PFSK-1 (cell line): ENCODE measurements at regions not wholly inside any gene's neighbourhood (a gene's known extent, or its start where the extent isn't known, plus 50 kb on each side); places are given as distances from the start of the nearest gene placed in this dataset.

ENCODE experiments used
- FOXP2 ChIP-seq: optimal IDR thresholded peaks from 2 replicates; pipeline ENCODE3; 2011; ENCODE audit warnings: borderline replicate concordance, control low read depth, inconsistent platforms; ENCODE audit not compliant: insufficient read depth; ENCODE audit errors: extremely low read length, extremely low read depth
- POLR2AphosphoS5 ChIP-seq: IDR thresholded peaks from 2 replicates; pipeline ENCODE4 v1.6.1; 2012; ENCODE audit warnings: low read depth, mild to moderate bottlenecking, control low read depth, low read length, moderate library complexity
- REST ChIP-seq, 2 experiments: IDR thresholded peaks; 2 replicates each; pipeline versions ENCODE4 v1.6.1 to v1.8.0; 2011 to 2012; ENCODE audit warnings: low read depth in 2 of 2, low read length in 2 of 2, control low read depth in 1 of 2, inconsistent platforms in 1 of 2, mild to moderate bottlenecking in 1 of 2, moderate library complexity in 1 of 2; ENCODE audit not compliant: insufficient read depth in 1 of 2
- SIN3A ChIP-seq: IDR thresholded peaks from 2 replicates; pipeline ENCODE4 v1.6.1; 2012; ENCODE audit warnings: mild to moderate bottlenecking, low read length, moderate library complexity, borderline replicate concordance; ENCODE audit not compliant: insufficient read depth
- TAF1 ChIP-seq: IDR thresholded peaks from 2 replicates; pipeline ENCODE4 v1.6.1; 2012; ENCODE audit warnings: low read length, control low read depth, borderline replicate concordance; ENCODE audit not compliant: insufficient read depth

GRCh38 chr2:76288146-76288545 lies 577.4 kb upstream of the GCFC2 start:
- TF ChIP-seq TAF1 = no peak
- TF ChIP-seq POLR2AphosphoS5 = no peak
- TF ChIP-seq FOXP2 = no peak
- no peak for TF ChIP-seq SIN3A
- TF ChIP-seq REST (IDR thresholded peaks at IDR 0.05; ENCODE audit: insufficient read depth in 1 of 2, low read depth in 2 of 2, low read length in 2 of 2) = no peak

GRCh38 chr2:76283350-76283749 lies 572.6 kb upstream of the GCFC2 start:
- TF ChIP-seq SIN3A = no peak
- no peak for TF ChIP-seq POLR2AphosphoS5
- no peak for TF ChIP-seq REST (IDR thresholded peaks at IDR 0.05; ENCODE audit: insufficient read depth in 1 of 2, low read depth in 2 of 2, low read length in 2 of 2)
- TF ChIP-seq FOXP2 = no peak
- no peak for TF ChIP-seq TAF1

DNA sequence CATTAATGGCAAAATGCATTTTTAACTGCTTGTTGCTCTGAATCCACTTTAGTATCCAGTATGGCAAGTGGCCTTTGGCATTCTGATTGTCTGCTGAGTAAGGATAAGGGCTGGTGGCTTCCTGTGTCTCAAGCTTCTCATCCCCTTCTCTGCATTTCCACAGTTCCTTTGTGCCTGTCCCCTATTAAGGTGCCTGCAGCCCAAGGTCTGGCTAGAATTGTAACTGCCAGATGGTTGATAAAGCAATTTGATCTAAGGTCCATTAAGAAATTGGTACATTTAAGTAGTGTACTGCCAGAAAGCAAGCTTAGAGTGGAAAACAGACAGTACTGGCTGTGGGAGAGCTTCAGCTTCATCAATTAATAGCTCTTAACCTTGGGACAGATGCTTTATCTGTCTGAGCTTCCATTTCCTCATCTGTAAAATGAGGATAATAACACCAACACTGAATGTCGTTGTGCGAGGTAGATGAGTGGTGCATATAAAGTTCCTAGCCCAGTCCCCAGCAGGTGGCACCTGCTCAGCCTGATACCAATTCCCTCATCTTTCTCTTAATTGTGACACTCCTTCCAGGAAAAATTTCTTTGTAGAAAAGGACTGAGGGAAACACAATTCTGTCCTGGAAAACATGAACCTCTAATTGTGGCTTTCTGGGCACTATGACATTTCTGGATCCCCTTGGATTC lies 570.6 kb upstream of the GCFC2 start:
- no peak for TF ChIP-seq FOXP2
- no peak for TF ChIP-seq TAF1
- no peak for TF ChIP-seq REST (IDR thresholded peaks at IDR 0.05; ENCODE audit: insufficient read depth in 1 of 2, low read depth in 2 of 2, low read length in 2 of 2)
- TF ChIP-seq POLR2AphosphoS5 = no peak
- TF ChIP-seq SIN3A = no peak

- TF ChIP-seq TAF1 (no peak), FOXP2 (no peak), REST (IDR thresholded peaks at IDR 0.05; ENCODE audit: insufficient read depth in 1 of 2, low read depth in 2 of 2, low read length in 2 of 2) (no peak), SIN3A (no peak), POLR2AphosphoS5 (no peak)
These were observed 570.0 kb upstream of the GCFC2 start for GRCh38 chr2:76280686-76281085.
